Motor neuron (in vitro differentiated cells): ENCODE measurements at regions not wholly inside any gene's neighbourhood (a gene's known extent, or its start where the extent isn't known, plus 50 kb on each side); places are given as distances from the start of the nearest gene placed in this dataset.
"Not testable (repeated sequence)": the region's sequence is repeated elsewhere in the genome, so short reads cannot be mapped to it uniquely, and the experiment has no call there.

Source experiments
- ATAC-seq, 8 experiments: fragments of 200-7000 bp; cut with Tn5 transposase; replicated peaks in 6 of 8; 2 replicates each; pipeline ENCODE4 v1.8.0; 2021; ENCODE audit warnings: mild to moderate bottlenecking in 8 of 8, moderate library complexity in 8 of 8
- H3K27ac ChIP-seq, 2 donors: fragments of 250-450 bp; sonication (Bioruptor Pico); 2 replicates each; pipeline ENCODE4 v1.9.0; 2021; ENCODE audit warnings: antibody characterized with exemption in 2 of 2, mild to moderate bottlenecking in 2 of 2, moderate library complexity in 1 of 2
- H3K4me1 ChIP-seq, 2 donors: fragments of 250-450 bp; sonication (Bioruptor Pico); replicated peaks in 1 of 2; 2 replicates each; pipeline ENCODE4 v1.6.1; 2021; ENCODE audit warnings: antibody characterized with exemption in 2 of 2, mild to moderate bottlenecking in 2 of 2, moderate library complexity in 1 of 2
- H3K4me3 ChIP-seq, 5 donors: fragments of 250-450 bp; sonication (Bioruptor Pico); 2 replicates each; pipeline ENCODE4 v1.9.0; 2021; ENCODE audit warnings: antibody characterized with exemption in 5 of 5, mild to moderate bottlenecking in 5 of 5, moderate library complexity in 4 of 5
- WGBS, 10 experiments: fragments of 450-650 bp; shearing (Covaris generic); methylation state at CpG; one replicate each; pipeline ENCODE4 v1.0.0; 2022; 5-methylcytosine and 5-hydroxymethylcytosine counted together
- in situ Hi-C, 9 experiments: fragments of 400-800 bp; cut with MboI; loops; one replicate each; pipeline ENCODE4 v1.15.0; 2021; ENCODE audit warnings: low sequenced_read_pairs in 9 of 9, low pct_unique_long_range_greater_than_20kb in 2 of 9; ENCODE audit not compliant: unreplicated experiment in 9 of 9

- WGBS, 10 experiments = 0 to 93% (median 77%) methylated on average over 1 to 5 of the region's 6 CpGs; no CpG with 5 or more reads in 4 of the 10 experiments
- Histone ChIP-seq H3K27ac (no peak overlapping the region), H3K4me1 (no peaks in the 10 kb centered on the region), H3K4me3 (no peak overlapping the region)
- in situ Hi-C loops = no loop called here
- ATAC-seq = no peak
Observed at GRCh38 chr5:107010060-107010459, 660.7 kb downstream of the EFNA5 start.

- H3K4me3 ChIP-seq = no peak overlapping the region
- ATAC-seq = no peak
- WGBS, 10 experiments = 0 to 60% (median 25%) methylated on average over 1 of the region's 1 CpG; no CpG with 5 or more reads in 1 of the 10 experiments
- no peak overlapping the region for H3K27ac ChIP-seq
- in situ Hi-C loops = no loop called here
- no peaks in the 10 kb centered on the region for H3K4me1 ChIP-seq
Observed at GRCh38 chr5:107005653-107006052, 665.1 kb downstream of the EFNA5 start.

GRCh38 chr5:107005161-107005560 lies 665.6 kb downstream of the EFNA5 start:
- ATAC-seq = peak in 2 of 8 experiments; percentile 23 to 39
- WGBS, 10 experiments = 41 to 100% (median 88%) methylated on average over 1 to 4 of the region's 4 CpGs
- H3K4me3 ChIP-seq = no peak overlapping the region
- H3K4me1 ChIP-seq = no peaks in the 10 kb centered on the region
- in situ Hi-C loops = no loop called here
- H3K27ac ChIP-seq = no peak overlapping the region

GRCh38 chr5:107002115-107002514 lies 668.6 kb downstream of the EFNA5 start:
- no peaks in the 10 kb centered on the region for H3K4me1 ChIP-seq
- in situ Hi-C loops = no loop called here
- ATAC-seq = no peak
- no peak overlapping the region for H3K4me3 ChIP-seq
- H3K27ac ChIP-seq = no peak overlapping the region

GRCh38 chr5:106999506-106999905 lies 671.2 kb downstream of the EFNA5 start:
- H3K4me3 ChIP-seq, in situ Hi-C loops, H3K4me1 ChIP-seq, ATAC-seq, H3K27ac ChIP-seq: not testable (repeated sequence)
- 83 to 94% (median 92%) methylated on average over 1 to 6 of the region's 6 CpGs; no CpG with 5 or more reads in 7 of the 10 experiments for WGBS, 10 experiments

GRCh38 chr5:106986006-106986405 lies 684.7 kb downstream of the EFNA5 start:
- no peak for ATAC-seq
- in situ Hi-C loops = no loop called here
- H3K4me1 ChIP-seq = no peaks in the 10 kb centered on the region
- 0 to 64% (median 40%) methylated on average over 1 to 2 of the region's 2 CpGs; no CpG with 5 or more reads in 2 of the 10 experiments for WGBS, 10 experiments
- no peak overlapping the region for H3K4me3 ChIP-seq
- H3K27ac ChIP-seq = no peak overlapping the region

- WGBS, 10 experiments = 23 to 100% (median 83%) methylated on average over 1 to 5 of the region's 6 CpGs
- in situ Hi-C loops = no loop called here
- Histone ChIP-seq H3K27ac (no peak overlapping the region), H3K4me3 (no peak overlapping the region), H3K4me1 (no peaks in the 10 kb centered on the region)
- no peak for ATAC-seq
Observed at GRCh38 chr5:106985174-106985573, 685.6 kb downstream of the EFNA5 start.

- in situ Hi-C loops, ATAC-seq, H3K4me1 ChIP-seq, H3K27ac ChIP-seq, H3K4me3 ChIP-seq: not testable (repeated sequence)
- WGBS, 10 experiments = 80 to 100% (median 95%) methylated on average over 1 to 6 of the region's 11 CpGs; no CpG with 5 or more reads in 5 of the 10 experiments
Observed at GRCh38 chr5:106979178-106979577, 691.6 kb downstream of the EFNA5 start.

GRCh38 chr5:106978582-106979165 lies 692.1 kb downstream of the EFNA5 start:
- in situ Hi-C loops = not testable (repeated sequence)
- 56 to 90% (median 83%) methylated on average over 2 to 4 of the region's 13 CpGs; no CpG with 5 or more reads in 7 of the 10 experiments for WGBS, 10 experiments

GRCh38 chr5:106976363-106976762 lies 694.4 kb downstream of the EFNA5 start:
- peaks cover 0 to 3% of the 10 kb centered on the region in 2 donors for H3K4me1 ChIP-seq
- no peak overlapping the region for H3K4me3 ChIP-seq
- 0 to 89% (median 60%) methylated on average over 1 to 3 of the region's 3 CpGs; no CpG with 5 or more reads in 1 of the 10 experiments for WGBS, 10 experiments
- peak in 3 of 8 experiments; percentile 59 to 78 (median 75) for ATAC-seq
- in situ Hi-C loops = no loop called here
- no peak overlapping the region for H3K27ac ChIP-seq

More at GRCh38 chr5:106978582-106979165, 692.1 kb downstream of the EFNA5 start:
- H3K4me1 ChIP-seq, H3K27ac ChIP-seq, ATAC-seq, H3K4me3 ChIP-seq: not testable (repeated sequence)

GRCh38 chr5:106974272-106974671 lies 696.5 kb downstream of the EFNA5 start:
- 0 to 76% (median 40%) methylated on average over 1 to 2 of the region's 2 CpGs for WGBS, 10 experiments
- in situ Hi-C loops = no loop called here
- peaks cover 0 to 3% of the 10 kb centered on the region in 2 donors for H3K4me1 ChIP-seq
- H3K27ac ChIP-seq = no peak overlapping the region
- no peak for ATAC-seq
- H3K4me3 ChIP-seq = no peak overlapping the region

- no peak for ATAC-seq
- Histone ChIP-seq H3K4me3 (no peak overlapping the region), H3K27ac (no peak overlapping the region), H3K4me1 (peaks cover 0 to 13% of the 10 kb centered on the region in 2 donors)
- 42 to 100% (median 92%) methylated on average over 2 to 4 of the region's 4 CpGs; no CpG with 5 or more reads in 1 of the 10 experiments for WGBS, 10 experiments
- in situ Hi-C loops = no loop called here
Observed at GRCh38 chr5:106966686-106967315, 703.9 kb downstream of the EFNA5 start.

GRCh38 chr5:106964132-106964531 lies 706.6 kb downstream of the EFNA5 start:
- H3K4me1 ChIP-seq = peaks cover 7 to 20% of the 10 kb centered on the region in 2 donors
- peak in 4 of 8 experiments; percentile 20 to 46 (median 32) for ATAC-seq
- no peak overlapping the region for H3K27ac ChIP-seq
- in situ Hi-C loops = no loop called here
- no peak overlapping the region for H3K4me3 ChIP-seq
- WGBS, 10 experiments = 8 to 86% (median 76%) methylated on average over 1 of the region's 1 CpG; no CpG with 5 or more reads in 4 of the 10 experiments
